HG03097 (cell line): ENCODE measurements at regions not wholly inside any gene's neighbourhood (a gene's known extent, or its start where the extent isn't known, plus 50 kb on each side); places are given as distances from the start of the nearest gene placed in this dataset.

Experiments used
- ATAC-seq: cut with Tn5 transposase; IDR thresholded peaks from one replicate; pipeline ENCODE4 v1.9.1; 2021; ENCODE audit not compliant: unreplicated experiment, low FRiP score

DNA sequence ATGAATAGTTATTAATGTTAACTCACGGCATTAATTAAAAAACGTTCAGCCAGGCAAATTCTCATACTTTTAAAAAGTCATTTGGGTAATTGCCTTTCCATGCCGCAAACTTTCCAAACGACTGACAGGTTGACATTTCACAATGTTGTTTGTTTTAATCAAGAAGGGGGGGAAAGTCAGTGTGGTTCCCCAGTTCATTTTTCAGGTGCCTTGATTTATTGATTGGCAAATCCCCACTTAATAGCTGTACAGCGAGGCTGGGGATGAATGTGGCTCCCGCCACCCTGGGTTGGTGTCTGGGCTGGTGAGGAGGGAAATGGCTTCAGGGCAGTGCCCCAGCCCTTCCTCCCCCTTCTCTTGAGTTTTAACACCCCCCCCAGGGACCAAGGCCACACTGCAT lies 318.0 kb downstream of the SOX9 start:
- ATAC-seq: no peak

DNA sequence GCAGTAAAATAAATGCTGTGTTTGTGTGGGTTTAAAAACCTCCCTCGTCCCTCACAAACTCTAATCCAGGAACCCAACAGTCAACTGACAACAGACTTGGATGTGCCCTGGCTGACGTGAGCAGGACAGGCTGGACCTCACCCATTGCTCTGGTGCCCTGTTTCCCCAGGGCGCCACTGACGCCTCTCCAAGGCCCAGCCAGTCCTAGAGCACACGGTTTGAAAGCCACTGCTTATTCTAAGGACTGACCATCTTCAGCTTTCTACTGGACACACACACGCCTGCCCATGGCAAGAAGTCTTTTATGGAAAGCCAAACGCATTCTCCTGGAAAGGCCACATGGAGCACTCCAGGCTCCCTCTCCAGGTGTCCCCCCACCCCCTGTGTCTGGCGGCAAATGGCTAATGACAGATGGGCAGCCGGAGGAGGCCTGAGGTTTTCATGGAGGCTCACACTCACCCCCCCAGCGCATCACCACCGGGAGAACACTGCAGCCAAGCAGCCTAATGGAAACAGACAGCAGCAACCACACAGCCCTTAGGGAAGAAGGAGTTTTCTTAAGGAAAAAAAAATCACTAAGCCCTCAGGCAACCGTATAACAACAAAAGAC lies 319.2 kb downstream of the SOX9 start:
- ATAC-seq: no peak

DNA sequence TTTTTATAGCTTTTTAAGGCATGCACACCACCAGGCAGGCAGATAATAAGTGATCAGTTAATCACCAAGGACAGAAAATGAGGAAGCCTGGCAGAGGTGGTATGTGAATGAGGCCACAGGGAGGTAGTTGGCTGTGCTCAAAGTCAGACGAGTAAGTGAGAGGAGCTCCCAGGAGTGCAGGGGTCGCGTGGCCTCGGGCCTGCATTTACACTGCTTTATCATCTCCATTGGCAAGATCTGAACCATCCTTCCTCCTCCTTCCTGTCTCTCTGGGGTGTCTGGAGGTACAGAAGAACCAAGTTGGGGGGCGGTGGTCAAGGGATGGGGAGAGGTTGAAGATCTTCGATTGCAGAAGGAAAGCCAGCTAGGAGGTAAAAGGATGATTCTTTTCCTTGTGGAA lies 320.1 kb downstream of the SOX9 start:
- ATAC-seq: no peak

DNA sequence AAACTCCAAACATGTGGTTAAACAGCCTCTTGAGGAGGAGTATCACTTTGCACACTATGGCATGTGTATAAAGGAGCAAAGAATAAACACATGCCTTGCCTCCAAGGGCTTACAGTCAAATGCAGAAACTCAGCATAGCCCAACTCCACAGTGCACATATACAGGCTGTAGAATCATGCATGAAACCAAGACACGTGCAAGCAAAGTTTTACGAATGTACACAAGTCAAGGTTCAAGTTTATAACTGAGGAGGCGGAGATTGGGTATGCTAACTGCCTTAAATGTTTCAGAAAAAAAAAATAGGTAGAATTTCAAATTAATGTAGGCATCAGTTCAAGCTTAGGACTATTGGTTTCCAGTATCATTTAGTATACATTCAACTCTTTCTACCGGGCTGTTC lies 321.1 kb downstream of the SOX9 start:
- ATAC-seq: no peak

DNA sequence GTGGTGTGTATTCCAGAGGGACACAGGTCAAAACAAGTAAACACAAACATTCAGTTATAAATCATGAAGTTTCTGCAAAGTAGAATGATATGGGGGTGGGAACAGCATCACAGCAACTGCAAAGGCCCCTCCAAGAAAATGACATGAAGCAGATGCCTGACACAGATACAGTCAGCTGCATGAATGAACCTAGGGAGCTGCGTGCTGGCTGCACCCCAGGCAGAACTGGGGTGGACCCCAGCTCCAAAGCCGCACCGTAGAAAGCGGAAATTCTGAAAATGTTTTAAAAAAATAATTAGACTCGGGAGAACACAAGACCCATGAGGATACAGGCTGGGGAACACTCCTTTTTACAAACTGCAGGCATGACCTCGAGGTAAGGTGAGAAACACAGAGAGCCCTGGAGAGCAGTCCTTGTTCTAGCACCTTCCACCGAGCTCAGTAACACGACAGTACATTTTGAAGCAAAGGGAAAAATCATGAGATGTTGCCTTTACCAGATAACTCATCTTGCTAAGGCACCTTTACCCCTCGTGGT lies 323.8 kb downstream of the SOX9 start:
- ATAC-seq: no peak

DNA sequence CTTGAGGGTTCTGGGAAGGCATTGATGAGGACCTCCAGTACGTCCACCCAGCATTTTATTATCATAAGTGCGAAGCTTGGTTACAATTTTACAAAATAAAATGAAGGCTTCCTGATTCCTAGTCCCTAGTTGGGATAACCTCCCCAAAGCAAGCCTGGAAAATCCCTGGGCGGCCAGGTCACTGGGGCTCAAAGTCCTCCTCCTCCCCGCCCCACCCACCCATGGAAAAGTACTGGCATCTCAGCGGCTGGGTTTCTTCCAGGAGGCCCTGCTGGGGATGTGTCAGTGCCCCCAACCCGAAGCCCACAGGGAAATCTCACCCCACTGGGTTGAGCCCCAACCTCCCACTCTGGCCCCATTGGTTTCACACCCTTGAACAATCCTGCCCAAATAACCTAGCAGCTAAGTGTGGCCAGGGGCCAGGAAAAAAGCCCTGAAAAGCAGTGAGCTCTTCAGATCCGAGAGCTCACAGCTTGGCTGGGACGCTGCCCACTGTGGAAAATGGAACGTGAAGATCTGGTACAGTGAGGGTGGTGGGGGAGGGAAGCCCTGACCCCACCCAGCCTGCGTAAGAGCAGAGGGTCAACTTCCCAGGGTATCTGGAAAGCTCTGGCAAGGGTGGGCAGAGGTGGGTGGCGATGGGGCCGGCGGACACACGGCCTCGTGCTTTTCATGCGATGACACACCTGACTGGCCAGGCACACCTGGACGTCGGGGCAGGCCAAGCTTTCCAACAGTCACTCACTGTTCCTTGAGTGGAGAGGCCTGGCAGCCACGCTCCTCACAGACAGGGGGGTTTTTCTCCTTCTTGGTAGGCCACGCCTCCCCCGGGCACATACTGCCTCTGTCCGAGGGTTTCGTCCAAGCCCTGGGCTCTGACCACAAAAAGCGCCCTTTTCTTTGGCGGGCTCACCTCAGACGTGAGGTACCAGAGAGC lies 324.5 kb downstream of the SOX9 start:
- no peak for ATAC-seq

DNA sequence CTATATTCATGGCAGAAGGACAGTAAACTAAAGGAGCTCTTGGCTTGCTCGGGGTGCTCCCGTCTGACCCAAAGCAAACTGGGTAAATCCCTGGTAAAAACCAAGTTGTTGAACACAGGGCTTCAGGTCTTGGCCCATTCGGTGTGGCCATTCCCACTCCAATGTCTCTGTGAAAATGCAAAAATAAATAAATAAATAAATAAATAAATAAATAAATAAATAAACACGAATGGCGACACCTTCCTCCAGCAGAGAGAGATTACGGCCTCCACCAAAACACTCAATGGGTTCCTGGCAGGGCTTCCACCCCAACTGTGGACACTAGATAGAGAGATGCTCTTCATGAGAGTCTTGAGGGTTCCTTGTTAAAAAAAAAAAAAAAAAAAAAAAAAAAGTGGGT lies 325.3 kb downstream of the SOX9 start:
- no peak for ATAC-seq

DNA sequence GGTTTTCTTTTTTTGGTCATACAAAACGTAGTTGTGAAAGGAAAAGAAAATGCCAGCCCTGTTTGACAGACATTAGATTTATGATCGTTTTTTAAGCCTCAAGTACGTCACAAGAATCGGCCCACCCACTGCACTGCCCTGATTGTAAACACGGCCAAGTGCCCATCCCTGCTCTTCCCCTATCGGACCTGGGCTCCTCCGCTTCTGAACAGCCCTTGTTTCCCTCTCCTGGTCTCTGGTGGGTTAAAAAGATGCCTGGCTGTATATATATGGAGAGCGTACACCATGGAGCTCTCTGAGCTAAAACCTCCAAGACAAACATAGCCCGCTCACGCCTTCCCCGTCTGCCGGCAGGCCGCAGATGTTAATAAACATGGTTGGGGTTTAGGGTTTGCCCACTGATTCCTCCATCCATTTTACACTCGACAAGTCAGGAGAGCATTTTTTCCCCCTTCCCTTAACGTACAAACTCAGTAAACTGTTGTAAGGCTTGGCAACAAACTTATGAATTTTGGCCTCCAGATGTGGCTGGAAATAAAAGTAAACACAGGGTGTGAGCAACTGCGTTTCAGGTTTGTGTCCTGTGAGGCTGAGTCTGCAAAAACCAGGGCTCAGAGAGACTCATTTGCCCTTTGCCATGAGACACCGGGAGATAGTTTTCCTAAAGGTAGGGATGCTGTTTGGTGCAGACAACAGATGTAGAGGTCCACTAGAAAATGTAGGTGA lies 325.9 kb downstream of the SOX9 start:
- ATAC-seq: no peak

DNA sequence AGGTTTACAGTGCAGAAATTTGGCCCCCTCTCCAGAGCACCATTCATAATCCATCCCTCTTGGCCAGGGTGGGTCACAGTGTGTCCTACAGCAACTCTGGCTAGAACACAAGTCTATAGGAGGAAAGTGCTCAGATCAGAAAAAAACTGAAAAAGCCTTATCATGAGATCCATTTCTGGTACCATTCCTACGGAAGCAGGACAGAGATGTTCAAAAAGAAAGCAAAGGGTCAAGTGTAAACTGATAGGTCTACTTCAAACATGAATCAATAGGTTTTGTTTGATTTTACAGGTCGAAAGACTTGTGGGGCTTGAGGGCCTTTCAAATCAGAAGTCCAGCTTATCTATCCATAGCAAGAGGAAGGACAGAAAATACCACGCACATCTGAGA lies 326.4 kb downstream of the SOX9 start:
- no peak for ATAC-seq

DNA sequence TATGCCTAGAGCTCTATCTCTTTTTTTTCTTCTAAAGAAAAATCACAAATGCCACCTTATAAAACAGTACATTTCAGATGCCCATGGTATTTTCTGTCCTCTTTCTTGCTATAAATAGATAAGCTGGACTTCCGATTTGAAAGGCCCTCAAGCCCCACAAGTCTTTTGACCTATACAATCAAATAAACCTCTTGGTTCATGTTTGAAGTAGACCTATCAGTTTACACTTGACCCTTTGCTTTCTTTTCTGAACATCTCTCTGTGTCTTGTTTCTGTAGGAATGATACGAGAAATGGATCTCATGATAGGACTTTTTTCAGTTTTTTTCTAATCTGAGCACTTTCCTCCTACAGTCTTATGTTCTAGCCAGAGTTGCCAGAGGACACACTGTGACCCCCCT lies 327.2 kb downstream of the SOX9 start:
- ATAC-seq: no peak

DNA sequence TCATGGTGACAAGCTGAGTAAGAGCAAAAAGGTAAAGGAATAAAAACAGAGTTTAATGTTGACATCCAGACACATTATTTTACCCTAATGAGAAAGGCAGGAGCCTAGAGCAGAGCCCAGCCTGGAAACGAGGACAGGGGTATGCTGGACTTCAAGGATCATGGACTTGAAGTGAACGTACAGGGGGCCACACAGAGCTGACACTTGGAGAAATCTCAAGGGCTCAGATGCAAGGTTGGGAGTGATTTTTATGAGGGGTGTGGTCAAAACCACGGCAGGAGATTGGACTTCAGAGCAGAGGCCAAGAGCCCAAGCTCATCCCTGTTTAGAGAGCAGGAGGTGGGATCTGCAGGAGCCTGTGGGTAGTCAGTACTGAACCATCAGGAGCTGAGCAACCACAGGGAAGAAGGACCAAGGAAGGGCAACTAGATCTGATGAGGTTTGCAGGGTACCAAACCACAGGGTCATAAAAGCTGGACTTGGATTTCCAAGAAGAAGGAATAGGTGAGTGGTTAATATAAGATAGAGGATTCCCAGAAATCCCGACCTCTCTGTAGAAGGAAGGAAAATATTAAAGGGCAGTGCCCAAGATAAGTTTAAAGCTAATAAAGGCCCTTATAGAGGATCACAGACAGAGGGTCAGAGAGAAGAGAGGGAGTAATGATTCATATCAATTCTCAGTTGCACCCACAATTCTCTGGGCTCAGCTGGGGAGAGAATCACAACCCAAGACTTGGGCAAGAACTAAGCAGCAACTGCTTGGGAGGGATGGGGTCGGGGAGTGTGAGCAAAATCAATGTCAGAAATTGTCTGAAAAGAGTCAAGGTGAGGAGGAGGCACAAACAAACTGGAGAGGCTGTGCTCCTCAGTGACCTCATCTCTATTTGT lies 331.7 kb downstream of the SOX9 start:
- ATAC-seq: no peak

DNA sequence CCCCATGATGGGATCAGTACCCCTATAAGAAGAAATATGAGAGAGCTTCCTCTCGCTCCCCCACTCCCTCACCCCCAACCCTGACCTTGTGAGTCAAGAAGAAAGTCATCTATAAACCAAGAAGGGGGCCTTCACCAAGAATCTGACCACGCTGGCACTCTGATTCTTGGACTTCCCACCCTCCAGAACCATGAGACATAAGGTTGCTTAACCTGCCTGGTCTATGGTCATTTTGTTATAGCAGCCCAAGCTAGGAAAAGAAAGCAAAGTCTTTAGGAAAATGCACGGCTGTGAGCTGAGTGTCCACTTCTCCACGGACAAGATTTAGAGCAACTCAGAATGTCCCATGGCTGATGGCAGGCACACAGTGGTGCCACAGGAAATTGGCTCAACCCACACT lies 333.5 kb downstream of the SOX9 start:
- ATAC-seq: no peak

DNA sequence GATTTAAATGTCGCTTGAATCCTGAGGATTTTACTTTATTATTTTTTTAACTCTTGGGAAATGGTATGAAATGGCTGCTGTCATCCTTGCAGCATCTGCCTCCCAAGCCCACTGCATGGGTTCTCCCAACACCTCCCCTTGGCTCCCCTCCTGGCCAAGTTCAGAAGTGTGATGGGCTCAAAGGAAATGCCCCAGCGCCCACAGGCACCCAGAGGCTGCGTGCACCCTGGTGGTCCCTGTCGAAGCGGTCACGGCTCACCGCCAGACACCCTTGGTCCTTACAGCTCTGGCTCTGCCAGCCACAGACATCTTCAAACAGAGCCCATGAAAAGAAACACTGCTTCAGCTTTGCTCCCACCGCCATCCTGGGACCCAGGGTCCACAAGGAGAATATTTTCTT lies 334.7 kb downstream of the SOX9 start:
- no peak for ATAC-seq

DNA sequence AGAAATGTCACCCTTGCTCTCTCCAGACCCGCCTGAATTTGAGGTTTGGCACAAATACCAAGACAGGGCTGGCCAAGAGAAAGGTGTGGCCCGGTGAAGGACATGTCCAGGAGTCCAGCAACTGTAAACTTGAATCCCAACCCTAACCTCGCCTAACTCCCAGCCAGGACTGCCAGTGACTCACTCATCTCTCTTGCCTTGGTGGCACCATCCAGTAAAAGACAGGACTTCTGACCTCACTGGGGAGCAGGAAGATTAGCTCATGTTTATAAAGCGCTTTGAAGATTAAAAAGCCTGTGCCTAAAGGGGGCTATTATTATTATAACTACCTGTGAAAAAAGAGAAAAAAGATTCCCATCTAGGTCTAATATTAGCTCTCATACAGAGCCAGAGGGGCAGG lies 335.3 kb downstream of the SOX9 start:
- no peak for ATAC-seq

DNA sequence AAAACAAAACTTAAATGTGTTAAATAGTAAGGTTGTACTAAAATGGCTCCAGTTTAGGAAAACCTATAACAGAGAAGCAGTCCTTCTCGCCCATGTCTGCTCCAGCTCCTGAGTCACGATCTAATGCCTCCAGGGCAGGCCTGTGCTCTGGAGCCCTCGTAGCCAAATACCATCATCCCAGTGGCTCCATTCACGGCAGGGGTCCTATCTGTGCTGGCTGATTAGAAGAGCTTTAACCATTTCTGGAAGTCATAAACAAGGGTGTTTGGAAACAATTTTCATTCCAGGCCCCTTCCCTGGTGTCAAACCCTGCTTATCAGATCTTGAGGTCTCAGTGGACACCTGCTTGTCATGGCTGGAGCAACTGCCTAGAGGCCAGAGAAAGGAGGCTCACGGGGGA lies 336.9 kb downstream of the SOX9 start:
- no peak for ATAC-seq

DNA sequence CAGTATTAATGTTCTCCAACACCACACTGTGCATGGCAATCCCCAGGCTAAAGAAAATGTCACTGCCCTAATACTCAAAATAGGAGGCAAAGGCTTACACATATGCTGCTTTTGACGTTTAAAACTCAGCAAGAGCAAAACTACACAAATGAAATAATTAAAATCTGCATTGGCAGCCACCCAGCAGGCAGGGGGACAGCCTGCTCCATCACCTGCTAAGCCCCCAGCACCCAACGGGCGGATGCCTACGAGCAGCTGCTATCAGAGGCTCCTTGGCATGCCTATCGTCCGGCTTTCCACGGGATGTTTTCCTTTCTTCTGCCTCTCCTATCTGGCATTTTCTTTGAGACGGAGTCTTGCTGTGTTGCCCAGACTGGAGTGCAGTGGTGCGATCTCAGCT lies 337.5 kb downstream of the SOX9 start:
- no peak for ATAC-seq

DNA sequence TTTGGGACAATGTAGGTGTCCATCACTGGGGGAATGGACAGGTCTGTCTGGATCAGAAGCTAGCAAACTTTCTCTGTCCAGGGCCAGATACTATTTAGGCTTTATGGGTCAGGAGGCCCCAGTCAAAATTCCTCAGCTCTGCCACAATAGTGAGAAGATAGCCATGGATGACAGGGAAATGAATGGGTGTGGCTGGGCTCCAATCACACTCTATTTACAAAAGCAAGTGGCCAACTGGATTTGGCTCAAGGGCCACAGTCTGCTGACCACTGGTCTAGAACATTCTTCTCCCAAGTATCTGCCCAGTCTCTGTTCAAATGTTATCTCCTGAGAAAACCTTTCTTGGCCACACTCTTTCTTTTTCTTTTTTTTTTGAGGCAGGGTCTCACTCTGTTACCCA lies 339.9 kb downstream of the SOX9 start:
- ATAC-seq: no peak

DNA sequence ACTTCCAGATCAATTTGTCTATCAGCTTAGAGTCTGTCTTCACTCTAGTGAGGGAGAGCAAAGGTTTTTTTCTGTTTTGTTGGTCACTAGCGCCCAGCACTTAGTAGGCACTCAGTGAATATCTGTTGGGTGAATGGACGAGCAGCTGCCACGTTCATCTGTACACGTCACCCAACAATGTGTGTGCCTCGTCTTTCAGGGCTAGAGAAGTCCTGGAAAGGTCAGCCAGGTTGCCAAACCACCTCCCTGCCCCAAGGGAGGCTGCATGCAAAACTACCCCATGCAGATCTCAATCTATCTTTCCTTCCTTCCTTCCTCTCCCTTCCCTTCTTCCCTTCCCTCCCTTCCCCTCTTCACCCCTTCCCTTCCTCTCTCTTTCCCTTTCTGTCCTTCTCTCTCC lies 340.9 kb downstream of the SOX9 start:
- no peak for ATAC-seq

DNA sequence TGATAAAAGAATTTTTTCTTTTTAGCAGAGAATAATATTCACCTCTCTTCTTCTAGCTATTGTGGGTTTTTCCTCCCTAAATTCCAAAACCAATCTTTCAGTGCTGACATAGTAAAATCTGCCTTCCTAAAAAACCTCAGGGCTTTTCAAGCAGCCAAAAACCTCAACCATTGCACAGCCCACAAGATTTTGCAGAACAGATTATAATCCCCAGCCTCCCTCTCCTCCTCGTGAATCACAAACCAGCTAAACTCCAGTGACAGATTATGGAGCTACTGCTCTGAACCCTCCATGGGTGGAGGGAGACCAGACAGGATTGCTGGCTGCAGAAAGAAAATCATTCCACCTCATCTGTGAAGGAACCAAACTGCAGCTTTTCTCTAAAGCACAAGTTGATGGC lies 341.6 kb downstream of the SOX9 start:
- ATAC-seq: no peak

DNA sequence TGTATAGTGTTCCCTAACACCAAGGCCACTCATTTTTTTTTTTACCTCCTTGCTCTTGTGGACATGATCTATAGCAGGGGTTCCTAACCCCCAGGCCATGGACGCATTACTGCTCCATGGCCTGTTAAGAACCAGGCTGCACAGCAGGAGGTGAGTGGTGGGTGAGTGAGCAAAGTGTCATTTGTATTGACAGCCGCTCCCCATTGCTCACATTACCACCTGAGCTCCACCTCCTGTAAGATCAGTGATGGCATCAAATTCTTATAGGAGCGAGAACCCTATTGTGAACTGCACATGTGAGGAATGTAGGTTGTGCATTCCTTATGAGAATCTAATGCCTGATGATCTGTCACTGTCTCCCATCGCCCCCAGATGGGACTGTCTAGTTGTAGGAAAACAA lies 342.0 kb downstream of the SOX9 start:
- ATAC-seq: no peak
